Fibroblast of villous mesenchyme (primary cell): ENCODE measurements at regions not wholly inside any gene's neighbourhood (a gene's known extent, or its start where the extent isn't known, plus 50 kb on each side); places are given as distances from the start of the nearest gene placed in this dataset.
"Not testable (repeated sequence)": the region's sequence is repeated elsewhere in the genome, so short reads cannot be mapped to it uniquely, and the experiment has no call there.

Experiments used
- DNase-seq: peaks from one replicate; pipeline ENCODE4 v3.0.0-alpha.2; 2010; ENCODE audit warnings: low read depth
- H3K4me3 ChIP-seq: 2 replicates; pipeline ENCODE4 v1.5.1; 2011; ENCODE audit warnings: low read depth, mild to moderate bottlenecking, low read length
- CTCF ChIP-seq: IDR thresholded peaks from 2 replicates; pipeline ENCODE4 v1.5.1; 2012; ENCODE audit warnings: low read depth, mild to moderate bottlenecking, low read length; ENCODE audit not compliant: insufficient read depth

- TF ChIP-seq CTCF, result no peak
- H3K4me3 ChIP-seq, result no peak overlapping the region
- no peak for DNase-seq
Observed at GRCh38 chr2:210966330-210966729, 409.9 kb downstream of the CPS1 start.

- DNase-seq, result no peak
- no peak overlapping the region for H3K4me3 ChIP-seq
- no peak for TF ChIP-seq CTCF
Observed at GRCh38 chr2:210971431-210971830, 415.0 kb downstream of the CPS1 start.

GRCh38 chr2:210986806-210987205 lies 430.4 kb downstream of the CPS1 start:
- DNase-seq, H3K4me3 ChIP-seq: not testable (repeated sequence)

- TF ChIP-seq CTCF, result no peak
- no peak overlapping the region for H3K4me3 ChIP-seq
- no peak for DNase-seq
Observed at GRCh38 chr2:210991107-210991506, 434.7 kb downstream of the CPS1 start.

GRCh38 chr2:210994104-210994503 lies 437.7 kb downstream of the CPS1 start:
- H3K4me3 ChIP-seq, result no peak overlapping the region
- DNase-seq, result no peak
- no peak for TF ChIP-seq CTCF

GRCh38 chr2:210997373-210997772 lies 441.0 kb downstream of the CPS1 start:
- no peak for DNase-seq
- no peak for TF ChIP-seq CTCF
- H3K4me3 ChIP-seq, result no peak overlapping the region

GRCh38 chr2:210998334-210998733 lies 441.9 kb downstream of the CPS1 start:
- DNase-seq, result no peak
- no peak for TF ChIP-seq CTCF
- H3K4me3 ChIP-seq, result no peak overlapping the region

GRCh38 chr2:211014376-211014775 lies 458.0 kb downstream of the CPS1 start:
- no peak for DNase-seq
- no peak for TF ChIP-seq CTCF
- H3K4me3 ChIP-seq, result no peak overlapping the region
